Caco-2 (cell line): ENCODE measurements at regions not wholly inside any gene's neighbourhood (a gene's known extent, or its start where the extent isn't known, plus 50 kb on each side); places are given as distances from the start of the nearest gene placed in this dataset.

Experiments used
- BruUV-seq: library from RNA; stranded (reverse); fragments of 400-500 nt; replicated peaks from 2 replicates; lab custom pipeline; 2021; lab: Mats Ljungman, UMichigan
- CTCF ChIA-PET: fragments of 300-600 bp; sonication (Branson Sonifier 250); formaldehyde crosslinking; loops from one replicate; lab custom pipeline; 2022; ENCODE audit warnings: antibody characterized with exemption; lab: Charles Lee
- POLR2A ChIA-PET: fragments of 300-600 bp; sonication (Branson Sonifier 250); formaldehyde crosslinking; loops from one replicate; lab custom pipeline; 2022; ENCODE audit warnings: antibody characterized with exemption; lab: Charles Lee
- DNase-seq, 2 experiments: peaks; one replicate each; pipeline versions ENCODE4 v3.0.0 to v3.0.0-alpha.2; 2020 to 2022
- H3K27me3 ChIP-seq: replicated peaks from 2 replicates; pipeline ENCODE4 v1.6.0; 2011; ENCODE audit warnings: low read length; ENCODE audit not compliant: control insufficient read depth, insufficient read depth
- H3K36me3 ChIP-seq: 2 replicates; pipeline ENCODE4 v1.5.1; 2011; ENCODE audit warnings: low read length; ENCODE audit not compliant: control insufficient read depth, insufficient read depth
- H3K4me1 ChIP-seq: fragments of 250-450 bp; sonication (Bioruptor Pico); 2 replicates; pipeline ENCODE4 v1.5.1; 2020; ENCODE audit warnings: mild to moderate bottlenecking
- H3K4me3 ChIP-seq: 2 replicates; pipeline ENCODE4 v1.5.1; 2011; ENCODE audit warnings: low read depth, mild to moderate bottlenecking, control low read depth, low read length
- H3K9me3 ChIP-seq: fragments of 250-450 bp; sonication (Bioruptor Pico); 2 replicates; pipeline ENCODE4 v1.5.1; 2020; ENCODE audit warnings: mild to moderate bottlenecking, moderate library complexity
- H3K27ac Mint-ChIP-seq: one replicate; pipeline ENCODE4 v1.8.0; 2022; ENCODE audit warnings: mixed read lengths; ENCODE audit not compliant: unreplicated experiment
- H3K27me3 Mint-ChIP-seq: one replicate; pipeline ENCODE4 v1.8.0; 2022; ENCODE audit warnings: mixed read lengths; ENCODE audit not compliant: insufficient read depth, unreplicated experiment
- H3K36me3 Mint-ChIP-seq: one replicate; pipeline ENCODE4 v1.8.0; 2022; ENCODE audit warnings: mild to moderate bottlenecking, mixed read lengths; ENCODE audit not compliant: insufficient read depth, unreplicated experiment
- H3K4me1 Mint-ChIP-seq: one replicate; pipeline ENCODE4 v1.8.0; 2022; ENCODE audit warnings: low read depth, mixed read lengths; ENCODE audit not compliant: unreplicated experiment
- H3K4me3 Mint-ChIP-seq: one replicate; pipeline ENCODE4 v1.8.0; 2022; ENCODE audit warnings: mild to moderate bottlenecking, moderate library complexity, mixed read lengths; ENCODE audit not compliant: unreplicated experiment
- H3K9me3 Mint-ChIP-seq: one replicate; pipeline ENCODE4 v1.8.0; 2022; ENCODE audit warnings: mixed read lengths; ENCODE audit not compliant: unreplicated experiment
- CTCF ChIP-seq, 2 experiments: fragments of 200-600 bp in 1 of 2; IDR thresholded peaks; 1 replicate in 1 of 2; 2 replicates in 1 of 2; pipeline versions ENCODE4 v1.5.1 to v1.8.0; 2011 to 2022; ENCODE audit warnings: antibody characterized with exemption in 1 of 2, control low read depth in 1 of 2, inconsistent platforms in 1 of 2, low read depth in 1 of 2, low read length in 1 of 2, mild to moderate bottlenecking in 1 of 2, moderate library complexity in 1 of 2; ENCODE audit not compliant: insufficient read depth in 1 of 2, severe bottlenecking in 1 of 2, unreplicated experiment in 1 of 2
- intact Hi-C: fragments of 100-400 bp; cut with micrococcal nuclease; formaldehyde crosslinking; loops from one replicate; pipeline ENCODE4 v1.10.0; 2022; ENCODE audit not compliant: unreplicated experiment

- BruUV-seq: no TSS peak
- ChIA-PET POLR2A (no interaction called here), CTCF (no interaction called here)
- Histone ChIP-seq H3K9me3 (no peaks in the 10 kb centered on the region), H3K4me1 (no peaks in the 10 kb centered on the region), H3K36me3 (no peaks in the 10 kb centered on the region), H3K4me3 (no peak overlapping the region), H3K27me3 (no peaks in the 10 kb centered on the region)
- DNase-seq: no peak
- Mint-ChIP-seq H3K9me3 (no peaks in the 10 kb centered on the region), H3K4me3 (no peak overlapping the region), H3K36me3 (no peaks in the 10 kb centered on the region), H3K27ac (no peak overlapping the region), H3K27me3 (no peaks in the 10 kb centered on the region), H3K4me1 (no peaks in the 10 kb centered on the region)
- intact Hi-C loops: no loop called here
- TF ChIP-seq CTCF (IDR thresholded peaks at IDR 0.05; ENCODE audit: insufficient read depth in 1 of 2, low read depth in 1 of 2, low read length in 1 of 2, severe bottlenecking in 1 of 2, unreplicated experiment in 1 of 2): no peak
Measured at GRCh38 chr3:110062716-110063115, 725.4 kb upstream of the DPPA4 start.

GRCh38 chr3:110063178-110063577 is 725.8 kb upstream of the DPPA4 start:
- CTCF ChIA-PET: no interaction called here
- no peak overlapping the region for H3K4me3 ChIP-seq
- H3K4me3 Mint-ChIP-seq: no peak overlapping the region
- H3K36me3 Mint-ChIP-seq: no peaks in the 10 kb centered on the region
- H3K4me1 Mint-ChIP-seq: no peaks in the 10 kb centered on the region
- H3K27me3 Mint-ChIP-seq: no peaks in the 10 kb centered on the region
- intact Hi-C loops: no loop called here
- no peaks in the 10 kb centered on the region for H3K27me3 ChIP-seq
- H3K36me3 ChIP-seq: no peaks in the 10 kb centered on the region
- POLR2A ChIA-PET: no interaction called here
- H3K4me1 ChIP-seq: no peaks in the 10 kb centered on the region
- DNase-seq: no peak
- no peaks in the 10 kb centered on the region for H3K9me3 Mint-ChIP-seq
- no peak for TF ChIP-seq CTCF (IDR thresholded peaks at IDR 0.05; ENCODE audit: insufficient read depth in 1 of 2, low read depth in 1 of 2, low read length in 1 of 2, severe bottlenecking in 1 of 2, unreplicated experiment in 1 of 2)
- H3K9me3 ChIP-seq: no peaks in the 10 kb centered on the region
- BruUV-seq: no TSS peak
- H3K27ac Mint-ChIP-seq: no peak overlapping the region

- H3K36me3 Mint-ChIP-seq: no peaks in the 10 kb centered on the region
- ChIA-PET CTCF (no interaction called here), POLR2A (no interaction called here)
- H3K27me3 Mint-ChIP-seq: no peaks in the 10 kb centered on the region
- H3K27me3 ChIP-seq: no peaks in the 10 kb centered on the region
- intact Hi-C loops: loop anchor here (1.0 kb wide), 1 partner anchor 45 kb away; no protein-coding TSS in a partner anchor
- H3K4me3 Mint-ChIP-seq: no peak overlapping the region
- no peak for DNase-seq
- H3K9me3 Mint-ChIP-seq: peaks cover 3% of the 10 kb centered on the region
- H3K27ac Mint-ChIP-seq: no peak overlapping the region
- TF ChIP-seq CTCF (IDR thresholded peaks at IDR 0.05; ENCODE audit: insufficient read depth in 1 of 2, low read depth in 1 of 2, low read length in 1 of 2, severe bottlenecking in 1 of 2, unreplicated experiment in 1 of 2): no peak
- BruUV-seq: no TSS peak
- no peaks in the 10 kb centered on the region for H3K4me1 ChIP-seq
- H3K36me3 ChIP-seq: no peaks in the 10 kb centered on the region
- H3K4me3 ChIP-seq: no peak overlapping the region
- H3K9me3 ChIP-seq: no peaks in the 10 kb centered on the region
- no peaks in the 10 kb centered on the region for H3K4me1 Mint-ChIP-seq
Measured at GRCh38 chr3:110066206-110066605, 728.9 kb upstream of the DPPA4 start.
